H1 (cell line): ENCODE measurements at regions not wholly inside any gene's neighbourhood (a gene's known extent, or its start where the extent isn't known, plus 50 kb on each side); places are given as distances from the start of the nearest gene placed in this dataset.

ENCODE experiments used
- CTCF ChIA-PET: fragments of 300-600 bp; sonication (Branson Sonifier 250); formaldehyde crosslinking; loops from one replicate; lab custom pipeline; 2021; ENCODE audit not compliant: partially characterized antibody; lab: Charles Lee
- POLR2A ChIA-PET: fragments of 300-600 bp; sonication (Branson Sonifier 250); formaldehyde crosslinking; loops from one replicate; lab custom pipeline; 2021; ENCODE audit warnings: inconsistent platforms; ENCODE audit not compliant: partially characterized antibody; lab: Charles Lee
- DNase-seq, 2 experiments: peaks; one replicate each; pipeline versions ENCODE4 v3.0.0 to v3.0.0-alpha.2; 2010 to 2022; ENCODE audit warnings: low spot score in 2 of 2, low read depth in 1 of 2, mixed read lengths in 1 of 2
- FAIRE-seq: peaks from 2 replicates; lab custom pipeline; 2011; peaks lifted over from hg19 to GRCh38; lab: Jason Lieb, UNC
- H2AFZ ChIP-seq: 2 replicates; pipeline ENCODE4 v1.8.1; 2012; ENCODE audit warnings: low read length, inconsistent platforms
- H2AK5ac ChIP-seq: 2 replicates; pipeline ENCODE4 v1.6.1; 2013; ENCODE audit warnings: low read depth, low read length
- H2BK120ac ChIP-seq: replicated peaks from 2 replicates; pipeline ENCODE3; 2013; ENCODE audit warnings: low read depth, low read length, inconsistent platforms
- H2BK12ac ChIP-seq: 2 replicates; pipeline ENCODE4 v1.6.1; 2013; ENCODE audit warnings: low read depth, low read length
- H2BK15ac ChIP-seq: 2 replicates; pipeline ENCODE4 v1.6.1; 2013; ENCODE audit warnings: low read length
- H2BK20ac ChIP-seq: 2 replicates; pipeline ENCODE4 v1.6.1; 2013; ENCODE audit warnings: low read length
- H2BK5ac ChIP-seq: 2 replicates; pipeline ENCODE4 v1.6.1; 2013; ENCODE audit warnings: low read depth, low read length
- H3K14ac ChIP-seq: 2 replicates; pipeline ENCODE4 v1.6.1; 2013; ENCODE audit warnings: inconsistent platforms; ENCODE audit not compliant: insufficient read length
- H3K18ac ChIP-seq: 2 replicates; pipeline ENCODE4 v1.6.1; 2013; ENCODE audit warnings: low read length; ENCODE audit errors: extremely low read depth
- H3K23ac ChIP-seq: 2 replicates; pipeline ENCODE4 v1.6.1; 2013; ENCODE audit warnings: inconsistent platforms; ENCODE audit not compliant: insufficient read length
- H3K23me2 ChIP-seq: 2 replicates; pipeline ENCODE4 v1.6.1; 2013; ENCODE audit warnings: low read depth, low read length
- H3K27ac ChIP-seq: 2 replicates; pipeline ENCODE4 v1.6.1; 2011; ENCODE audit warnings: low read depth, low read length, inconsistent platforms
- H3K27me3 ChIP-seq, 4 experiments: replicated peaks in 1 of 4; 1 replicate in 1 of 4; 2 replicates in 3 of 4; pipeline versions ENCODE4 v1.6.1 to v1.8.1; 2011 to 2013; ENCODE audit warnings: low read length in 3 of 4, mild to moderate bottlenecking in 3 of 4, inconsistent platforms in 2 of 4, mixed read lengths in 2 of 4, moderate library complexity in 1 of 4; ENCODE audit not compliant: control insufficient read depth in 3 of 4, insufficient read depth in 3 of 4; ENCODE audit errors: extremely low read depth in 1 of 4
- H3K36me3 ChIP-seq, 4 experiments: 2 replicates each; pipeline versions ENCODE4 v1.6.1 to v1.8.1; 2011 to 2013; ENCODE audit warnings: mild to moderate bottlenecking in 4 of 4, low read length in 3 of 4, moderate library complexity in 2 of 4, control low read depth in 1 of 4, inconsistent platforms in 1 of 4; ENCODE audit not compliant: insufficient read depth in 4 of 4, control insufficient read depth in 2 of 4
- H3K4ac ChIP-seq: replicated peaks from 2 replicates; pipeline ENCODE3; 2013; ENCODE audit warnings: low read length, low read depth, mixed read lengths, inconsistent platforms; ENCODE audit not compliant: insufficient read length
- H3K4me1 ChIP-seq, 4 experiments: replicated peaks in 1 of 4; 1 replicate in 1 of 4; 2 replicates in 3 of 4; pipeline versions ENCODE4 v1.6.1 to v1.8.1; 2011 to 2013; ENCODE audit warnings: low read length in 3 of 4, inconsistent platforms in 2 of 4, mixed read lengths in 1 of 4; ENCODE audit not compliant: insufficient read depth in 4 of 4, control insufficient read depth in 3 of 4
- H3K4me2 ChIP-seq, 2 experiments: 2 replicates each; pipeline versions ENCODE4 v1.6.1 to v1.8.1; 2011 to 2013; ENCODE audit warnings: low read depth in 2 of 2, low read length in 2 of 2, control low read depth in 1 of 2, inconsistent platforms in 1 of 2, mild to moderate bottlenecking in 1 of 2; ENCODE audit not compliant: insufficient read depth in 1 of 2
- H3K4me3 ChIP-seq, 4 experiments: fragments of 200-600, 300-600 bp in 1 of 4; sonication (generic), shearing (Covaris generic), sonication (Bioruptor Twin) in 1 of 4; 2 replicates each; pipeline versions ENCODE4 v1.5.1 to v1.8.1; 2011 to 2016; ENCODE audit warnings: low read length in 4 of 4, low read depth in 3 of 4, control low read depth in 2 of 4, inconsistent platforms in 2 of 4, mild to moderate bottlenecking in 2 of 4, mixed read lengths in 1 of 4, moderate library complexity in 1 of 4; ENCODE audit not compliant: insufficient read depth in 2 of 4; ENCODE audit errors: extremely low read depth in 1 of 4
- H3K56ac ChIP-seq: replicated peaks from 2 replicates; pipeline ENCODE3; 2013; ENCODE audit warnings: low read depth, mild to moderate bottlenecking, mixed read lengths, low read length, inconsistent platforms; ENCODE audit not compliant: insufficient read length
- H3K79me1 ChIP-seq: 2 replicates; pipeline ENCODE4 v1.6.1; 2013; ENCODE audit warnings: low read depth, low read length, control low read depth
- H3K79me2 ChIP-seq, 2 experiments: 2 replicates each; pipeline versions ENCODE4 v1.6.1 to v1.8.1; 2012 to 2013; ENCODE audit warnings: low read length in 2 of 2, mild to moderate bottlenecking in 2 of 2, inconsistent platforms in 1 of 2; ENCODE audit not compliant: insufficient read depth in 2 of 2, control insufficient read depth in 1 of 2
- H3K9ac ChIP-seq, 4 experiments: replicated peaks in 1 of 4; 1 replicate in 1 of 4; 2 replicates in 3 of 4; pipeline versions ENCODE4 v1.6.1 to v1.8.1; 2011 to 2013; ENCODE audit warnings: low read depth in 3 of 4, low read length in 3 of 4, control low read depth in 2 of 4, mild to moderate bottlenecking in 2 of 4, moderate library complexity in 2 of 4, inconsistent platforms in 1 of 4; ENCODE audit errors: extremely low read depth in 1 of 4
- H3K9me3 ChIP-seq, 2 experiments: 2 replicates each; pipeline versions ENCODE4 v1.6.1 to v1.8.1; 2012 to 2013; ENCODE audit warnings: mild to moderate bottlenecking in 2 of 2, moderate library complexity in 2 of 2, control low read depth in 1 of 2, inconsistent platforms in 1 of 2, low read depth in 1 of 2, low read length in 1 of 2, mixed read lengths in 1 of 2; ENCODE audit not compliant: insufficient read depth in 2 of 2
- H4K20me1 ChIP-seq, 2 experiments: replicated peaks in 1 of 2; 2 replicates each; pipeline versions ENCODE3 to v1.8.1; 2011 to 2013; ENCODE audit warnings: inconsistent platforms in 2 of 2, low read length in 2 of 2, mild to moderate bottlenecking in 1 of 2; ENCODE audit not compliant: insufficient read depth in 2 of 2, control insufficient read depth in 1 of 2
- H4K5ac ChIP-seq: 2 replicates; pipeline ENCODE4 v1.6.1; 2013; ENCODE audit warnings: low read length, low read depth, mixed read lengths, inconsistent platforms; ENCODE audit not compliant: insufficient read length
- H4K8ac ChIP-seq: 2 replicates; pipeline ENCODE4 v1.8.0; 2013; ENCODE audit warnings: mild to moderate bottlenecking, moderate library complexity, low read length, inconsistent platforms; ENCODE audit not compliant: insufficient read depth; ENCODE audit errors: extremely low read depth
- H4K91ac ChIP-seq: replicated peaks from 2 replicates; pipeline ENCODE3; 2013; ENCODE audit warnings: low read length, mixed read lengths, inconsistent platforms; ENCODE audit not compliant: insufficient read length
- BACH1 ChIP-seq: IDR thresholded peaks from 2 replicates; pipeline ENCODE4 v1.6.1; 2012; ENCODE audit warnings: low read length, improper control_type of control experiment
- BRCA1 ChIP-seq: IDR thresholded peaks from 2 replicates; pipeline ENCODE4 v1.6.1; 2012; ENCODE audit warnings: low read depth, low read length, improper control_type of control experiment
- CBX5 ChIP-seq: fragments of 300-800, 300-1000 bp; sonication (generic); IDR thresholded peaks from 2 replicates; pipeline ENCODE4 v1.7.1; 2016; ENCODE audit warnings: antibody characterized with exemption, low read length, low read depth
- CHD1 ChIP-seq: IDR thresholded peaks from 2 replicates; pipeline ENCODE4 v1.6.1; 2012; ENCODE audit warnings: low read depth, low read length, improper control_type of control experiment
- CREB1 ChIP-seq: IDR thresholded peaks from 2 replicates; pipeline ENCODE4 v1.6.1; 2012; ENCODE audit warnings: inconsistent platforms
- FOSL1 ChIP-seq: IDR thresholded peaks from 2 replicates; pipeline ENCODE4 v1.6.1; 2011; ENCODE audit warnings: mild to moderate bottlenecking, low read depth, low read length, moderate library complexity; ENCODE audit not compliant: insufficient read depth
- JUN ChIP-seq: IDR thresholded peaks from 2 replicates; pipeline ENCODE4 v1.6.1; 2011; ENCODE audit warnings: low read depth, mild to moderate bottlenecking, improper control_type of control experiment, low read length
- KDM4A ChIP-seq: IDR thresholded peaks from one replicate; pipeline ENCODE4 v1.7.1; 2012; ENCODE audit warnings: low read depth, mild to moderate bottlenecking, moderate library complexity, low read length, inconsistent platforms; ENCODE audit not compliant: severe bottlenecking
- KDM5A ChIP-seq: fragments of 200-600 bp; IDR thresholded peaks from 2 replicates; pipeline ENCODE4 v1.7.1; 2012; ENCODE audit warnings: mild to moderate bottlenecking, low read length, inconsistent platforms, mixed read lengths
- POLR2AphosphoS5 ChIP-seq: IDR thresholded peaks from 2 replicates; pipeline ENCODE4 v1.6.1; 2011; ENCODE audit warnings: low read depth, low read length
- RXRA ChIP-seq: IDR thresholded peaks from 2 replicates; pipeline ENCODE4 v1.6.1; 2011; ENCODE audit warnings: low read depth, mild to moderate bottlenecking, low read length, moderate library complexity; ENCODE audit not compliant: insufficient read depth
- SAP30 ChIP-seq: fragments of 300-600 bp; sonication (generic); IDR thresholded peaks from 2 replicates; pipeline ENCODE4 v1.7.1; 2012; ENCODE audit warnings: low read length, moderate library complexity, mild to moderate bottlenecking, inconsistent platforms; ENCODE audit not compliant: insufficient read depth, insufficient replicate concordance
- SP1 ChIP-seq: IDR thresholded peaks from 2 replicates; pipeline ENCODE4 v1.6.1; 2011; ENCODE audit warnings: low read depth, low read length
- TAF7 ChIP-seq: optimal IDR thresholded peaks from 2 replicates; pipeline ENCODE3; 2011; ENCODE audit warnings: low read depth, mild to moderate bottlenecking, inconsistent platforms, low read length, moderate library complexity, borderline replicate concordance
- TCF12 ChIP-seq: IDR thresholded peaks from 2 replicates; pipeline ENCODE4 v1.6.1; 2011; ENCODE audit warnings: low read depth, mild to moderate bottlenecking, low read length
- WGBS, 2 experiments: shearing (Covaris generic) in 1 of 2; methylation state at CpG; one replicate each; pipeline versions ENCODE4 v1.1.6 to v1.1.7; 2013 to 2015; ENCODE audit warnings: low lambda C conversion rate in 2 of 2, mixed read lengths in 2 of 2, inconsistent platforms in 1 of 2, low coverage in 1 of 2, missing lambda C conversion rate in 1 of 2; ENCODE audit not compliant: insufficient replicate concordance in 2 of 2, insufficient coverage in 1 of 2, insufficient read length in 1 of 2; ENCODE audit errors: extremely low coverage in 1 of 2, missing lambda C conversion rate in 1 of 2; 5-methylcytosine and 5-hydroxymethylcytosine counted together

- Histone ChIP-seq H4K8ac (no peak overlapping the region), H3K9ac (no peak overlapping the region), H3K23ac (no peak overlapping the region), H3K14ac (no peak overlapping the region), H3K56ac (no peak overlapping the region), H3K4ac (no peak overlapping the region), H2AK5ac (no peak overlapping the region), H3K4me2 (no peak overlapping the region), H2BK15ac (no peak overlapping the region), H4K20me1 (no peaks in the 10 kb centered on the region), H2AFZ (no peak overlapping the region), H3K27ac (no peak overlapping the region), H2BK5ac (no peak overlapping the region), H3K27me3 (no peaks in the 10 kb centered on the region), H3K4me1 (no peaks in the 10 kb centered on the region), H3K79me1 (no peaks in the 10 kb centered on the region), H4K5ac (no peak overlapping the region), H4K91ac (no peak overlapping the region), H3K79me2 (no peaks in the 10 kb centered on the region), H3K4me3 (no peak overlapping the region), H2BK120ac (no peak overlapping the region), H2BK12ac (no peak overlapping the region), H3K23me2 (no peaks in the 10 kb centered on the region), H2BK20ac (no peak overlapping the region), H3K18ac (no peak overlapping the region), H3K36me3 (no peaks in the 10 kb centered on the region), H3K9me3 (peaks cover 0 to 1% of the 10 kb centered on the region in 2 experiments; a peak in 1 of 4 replicates)
- DNase-seq (no peak), FAIRE-seq (no peak)
- WGBS, 2 experiments: 88% methylated on average over 2 of the region's 2 CpGs; no CpG with 5 or more reads in 1 of the 2 experiments
- CTCF ChIA-PET: no interaction called here
- TF ChIP-seq TCF12: no peak
- TF ChIP-seq SAP30: no peak
- TF ChIP-seq FOSL1: no peak
- TF ChIP-seq KDM4A: no peak
- TF ChIP-seq JUN: no peak
- TF ChIP-seq CREB1: no peak
- TF ChIP-seq KDM5A: no peak
- no peak for TF ChIP-seq POLR2AphosphoS5
- no peak for TF ChIP-seq BACH1
- no peak for TF ChIP-seq BRCA1
- no peak for TF ChIP-seq CBX5
- TF ChIP-seq SP1: no peak
- no peak for TF ChIP-seq RXRA
- no peak for TF ChIP-seq CHD1
- TF ChIP-seq TAF7: no peak
- POLR2A ChIA-PET: no interaction called here
These were observed 773.0 kb upstream of the AMELY start for GRCh38 chrY:7684546-7684945.
